GM12872 (cell line): ENCODE measurements at regions not wholly inside any gene's neighbourhood (a gene's known extent, or its start where the extent isn't known, plus 50 kb on each side); places are given as distances from the start of the nearest gene placed in this dataset.

Experiments
- TF ChIP-seq, protein P1 (sequence below): IDR thresholded peaks from 3 replicates; pipeline ENCODE4 v1.5.1; 2011; ENCODE audit warnings: low read depth, mild to moderate bottlenecking, low read length, moderate library complexity; ENCODE audit not compliant: insufficient read depth

DNA sequence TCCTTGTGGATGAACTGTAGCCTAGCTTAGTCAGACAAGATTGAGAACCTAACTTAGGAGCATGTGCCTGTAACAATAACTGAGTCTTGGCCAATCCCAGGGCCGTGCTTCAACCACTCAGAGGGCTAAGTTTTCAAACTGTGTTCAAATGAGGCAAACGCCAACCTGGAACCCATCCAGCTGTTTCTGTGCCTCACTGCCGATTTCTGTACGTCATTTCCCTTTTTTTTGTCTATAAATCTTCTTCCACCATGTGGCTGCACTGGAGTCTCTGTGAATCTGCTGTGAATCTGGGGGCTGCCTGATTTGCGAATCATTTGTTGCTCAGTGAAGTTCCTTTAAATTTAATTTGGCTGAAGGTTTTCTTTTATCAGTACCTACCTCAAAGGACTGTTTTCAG lies 115.0 kb upstream of the CHD6 start:
- TF ChIP-seq, protein P1, sequence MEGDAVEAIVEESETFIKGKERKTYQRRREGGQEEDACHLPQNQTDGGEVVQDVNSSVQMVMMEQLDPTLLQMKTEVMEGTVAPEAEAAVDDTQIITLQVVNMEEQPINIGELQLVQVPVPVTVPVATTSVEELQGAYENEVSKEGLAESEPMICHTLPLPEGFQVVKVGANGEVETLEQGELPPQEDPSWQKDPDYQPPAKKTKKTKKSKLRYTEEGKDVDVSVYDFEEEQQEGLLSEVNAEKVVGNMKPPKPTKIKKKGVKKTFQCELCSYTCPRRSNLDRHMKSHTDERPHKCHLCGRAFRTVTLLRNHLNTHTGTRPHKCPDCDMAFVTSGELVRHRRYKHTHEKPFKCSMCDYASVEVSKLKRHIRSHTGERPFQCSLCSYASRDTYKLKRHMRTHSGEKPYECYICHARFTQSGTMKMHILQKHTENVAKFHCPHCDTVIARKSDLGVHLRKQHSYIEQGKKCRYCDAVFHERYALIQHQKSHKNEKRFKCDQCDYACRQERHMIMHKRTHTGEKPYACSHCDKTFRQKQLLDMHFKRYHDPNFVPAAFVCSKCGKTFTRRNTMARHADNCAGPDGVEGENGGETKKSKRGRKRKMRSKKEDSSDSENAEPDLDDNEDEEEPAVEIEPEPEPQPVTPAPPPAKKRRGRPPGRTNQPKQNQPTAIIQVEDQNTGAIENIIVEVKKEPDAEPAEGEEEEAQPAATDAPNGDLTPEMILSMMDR: no peak

DNA sequence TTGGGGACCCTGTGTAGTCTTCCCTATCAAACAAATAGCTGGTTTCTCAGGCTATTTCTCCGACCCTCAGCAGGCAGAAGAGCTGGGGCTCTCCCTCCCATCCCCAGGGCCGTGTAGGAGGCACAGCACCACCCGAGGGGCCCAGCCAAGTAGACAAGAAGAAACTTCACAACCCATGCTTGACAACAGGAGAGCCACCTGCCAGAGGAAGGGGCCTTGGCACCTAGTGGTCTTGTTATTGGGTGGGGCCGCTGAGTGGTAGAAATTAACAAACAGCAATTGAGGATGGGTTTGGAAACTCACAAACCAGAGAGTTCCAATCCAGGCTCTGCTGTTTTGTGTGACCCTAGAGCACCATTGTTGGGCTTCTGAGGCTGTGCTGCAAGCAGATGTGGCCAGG lies 108.5 kb upstream of the CHD6 start:
- TF ChIP-seq, protein P1: no peak

DNA sequence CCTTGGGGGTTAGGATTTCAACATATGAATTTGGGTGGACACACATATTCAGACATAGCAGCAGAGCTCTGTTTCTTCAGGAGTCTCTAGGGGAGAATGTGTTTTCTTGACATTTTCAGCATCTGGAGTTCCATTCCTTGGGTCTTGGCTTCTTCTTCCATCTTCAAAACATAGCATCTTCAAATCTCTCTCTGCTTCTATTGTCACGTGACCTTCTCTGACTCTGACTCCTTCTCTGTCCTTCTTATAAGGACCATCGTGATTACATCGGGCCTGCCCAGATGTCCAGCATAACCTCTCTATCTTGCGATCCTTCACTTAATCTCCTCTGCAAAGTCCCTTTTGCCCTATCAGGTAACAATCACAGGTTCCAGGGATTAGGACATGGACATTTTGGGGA lies 101.0 kb upstream of the CHD6 start:
- TF ChIP-seq, protein P1: no peak

DNA sequence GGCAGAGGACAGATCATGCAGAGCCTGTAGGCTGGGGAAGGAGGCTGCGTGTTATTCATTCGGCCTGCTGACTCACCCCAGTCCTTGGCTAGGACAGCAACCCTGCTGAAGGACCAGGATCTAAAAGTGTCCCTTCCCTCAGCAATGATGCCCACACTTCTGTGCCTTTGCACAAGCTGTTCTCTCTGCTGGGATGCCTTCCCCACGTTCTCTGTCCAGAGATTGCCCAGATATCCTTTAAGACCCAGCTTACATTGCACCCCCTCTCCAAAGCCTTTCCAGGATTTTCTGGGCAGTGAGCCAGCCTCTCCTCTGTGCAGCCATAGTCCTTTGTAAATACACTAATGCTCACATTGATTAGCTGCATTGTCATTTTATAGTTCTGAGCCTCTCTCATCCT lies 99.3 kb upstream of the CHD6 start:
- TF ChIP-seq, protein P1: no peak

DNA sequence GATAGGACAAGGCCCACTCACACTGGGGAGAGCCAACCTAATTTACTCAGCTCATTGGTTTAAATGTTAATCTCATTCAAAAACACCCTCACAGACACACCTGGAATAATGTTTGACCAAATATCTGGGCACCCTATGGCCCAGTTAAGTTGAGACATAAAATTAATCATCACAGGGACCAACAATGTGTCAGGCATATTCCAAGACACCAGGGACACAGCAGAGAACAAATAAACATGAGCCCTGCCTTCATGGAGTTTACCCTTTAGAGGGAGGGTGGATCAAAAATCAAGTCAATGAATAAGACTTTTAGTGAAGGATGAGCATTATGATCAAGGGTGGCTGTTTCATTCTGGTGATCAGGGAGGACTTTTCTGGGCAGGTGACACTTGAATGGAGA lies 98.7 kb upstream of the CHD6 start:
- TF ChIP-seq, protein P1: no peak

DNA sequence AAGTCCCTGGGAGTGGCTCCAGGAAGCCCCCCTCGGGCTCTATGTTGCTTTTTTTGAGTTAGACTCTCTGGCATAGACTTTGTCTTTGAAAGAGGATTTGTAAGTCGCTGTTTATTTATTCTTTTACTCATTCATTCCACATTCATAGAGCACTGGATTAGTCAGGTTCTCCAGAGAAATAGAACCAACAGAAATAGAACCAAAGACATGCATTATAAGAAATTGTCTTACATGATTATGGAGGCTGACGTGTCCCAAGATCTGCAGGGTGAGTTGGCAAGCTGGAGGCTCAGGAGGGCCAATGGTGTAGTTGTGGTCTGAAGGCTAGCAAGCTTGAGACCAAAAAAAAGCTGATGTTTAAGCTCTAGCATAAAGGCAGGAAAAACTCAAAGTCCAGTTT lies 98.3 kb upstream of the CHD6 start:
- TF ChIP-seq, protein P1: no peak

DNA sequence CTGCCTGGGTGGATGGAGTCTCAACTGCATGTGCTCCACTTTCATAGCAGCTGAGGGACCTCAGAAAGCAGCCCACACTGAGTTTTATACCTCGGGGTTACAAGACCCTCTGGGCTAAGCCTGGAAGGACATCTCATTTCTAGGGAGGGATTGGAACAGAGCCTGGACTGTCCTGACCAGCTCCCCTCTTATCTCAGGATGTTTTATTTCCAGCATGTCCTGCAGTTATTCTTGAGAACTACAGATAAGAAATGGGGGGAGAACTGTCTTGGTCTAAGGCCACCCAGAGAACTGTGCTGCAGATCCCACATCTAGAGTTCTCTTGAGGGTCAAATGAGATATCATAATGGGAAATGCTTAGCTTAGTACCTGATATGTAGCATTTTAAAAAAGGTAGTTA lies 97.3 kb upstream of the CHD6 start:
- TF ChIP-seq, protein P1: no peak

DNA sequence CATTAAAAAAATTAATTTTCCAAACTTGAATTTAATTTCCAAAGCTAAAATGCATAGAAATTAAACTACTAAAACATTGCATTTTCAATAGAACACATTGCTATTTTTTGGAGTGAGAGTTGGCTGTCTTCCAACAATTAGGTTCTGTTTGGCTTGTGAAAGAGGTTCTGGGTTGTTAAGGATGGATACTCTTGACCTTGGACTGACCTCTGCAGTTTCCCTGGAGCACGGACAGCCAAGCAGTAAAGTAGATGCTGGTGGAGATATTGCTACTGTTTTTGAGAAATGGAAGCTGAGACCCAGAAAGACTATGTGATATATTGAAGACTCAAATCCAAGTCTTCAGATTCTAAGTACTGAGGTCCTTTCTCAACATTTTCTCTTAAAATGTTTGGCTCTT lies 95.9 kb upstream of the CHD6 start:
- TF ChIP-seq, protein P1: no peak
